ENCODE measurements at regions not wholly inside any gene's neighbourhood (a gene's known extent, or its start where the extent isn't known, plus 50 kb on each side); places are given as distances from the start of the nearest gene placed in this dataset.

DNA sequence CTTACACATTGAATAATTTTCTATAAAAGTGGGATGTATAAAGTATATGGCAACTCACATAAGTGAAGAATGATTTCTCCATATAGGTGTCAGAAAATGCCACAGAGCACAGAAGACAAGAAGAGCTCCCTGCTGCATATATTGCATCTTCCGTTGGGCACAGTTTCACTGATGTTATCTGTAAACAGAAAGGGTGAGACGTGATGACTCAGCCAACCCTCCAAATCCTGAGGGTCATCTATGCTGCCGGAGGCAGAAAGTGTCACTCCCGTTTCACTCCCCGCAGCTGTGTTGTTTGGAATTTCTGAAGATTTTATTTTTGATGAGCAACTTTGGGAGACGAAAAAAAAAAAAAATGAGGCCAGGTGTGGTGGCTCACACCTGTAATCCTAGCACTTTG lies 644.1 kb downstream of the C6orf118 start:
- CTCF ChIA-PET = no interaction called here
- POLR2A ChIA-PET = no interaction called here
- no peak for DNase-seq (ENCODE audit: extremely low spot score)
- no peak for TF ChIP-seq CTCF (IDR thresholded peaks at IDR 0.05; ENCODE audit: control extremely low read depth, extremely low read depth, low read depth, missing control alignments)

DNA sequence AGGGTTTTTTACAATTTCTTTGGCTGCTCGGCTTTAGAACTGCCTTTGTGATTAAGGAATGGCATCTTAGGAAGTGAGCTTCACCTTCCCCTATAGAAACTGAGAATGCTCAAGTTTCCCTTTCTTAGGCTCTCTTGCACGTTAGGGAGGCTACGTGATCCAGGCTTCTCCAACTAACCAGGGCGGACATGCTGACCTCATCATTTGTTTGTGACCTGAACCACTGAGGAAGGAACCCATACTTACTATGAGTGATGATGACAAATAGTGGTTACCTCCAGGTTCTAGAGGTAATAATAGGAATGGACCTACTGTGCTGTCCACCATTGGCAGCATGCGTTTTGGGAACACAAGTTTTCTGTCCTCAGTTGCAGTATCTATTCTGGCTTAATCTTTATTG lies 645.8 kb downstream of the C6orf118 start:
- TF ChIP-seq CTCF (IDR thresholded peaks at IDR 0.05; ENCODE audit: control extremely low read depth, extremely low read depth, low read depth, missing control alignments) = no peak
- DNase-seq (ENCODE audit: extremely low spot score) = no peak
- CTCF ChIA-PET = no interaction called here
- POLR2A ChIA-PET = no interaction called here

DNA sequence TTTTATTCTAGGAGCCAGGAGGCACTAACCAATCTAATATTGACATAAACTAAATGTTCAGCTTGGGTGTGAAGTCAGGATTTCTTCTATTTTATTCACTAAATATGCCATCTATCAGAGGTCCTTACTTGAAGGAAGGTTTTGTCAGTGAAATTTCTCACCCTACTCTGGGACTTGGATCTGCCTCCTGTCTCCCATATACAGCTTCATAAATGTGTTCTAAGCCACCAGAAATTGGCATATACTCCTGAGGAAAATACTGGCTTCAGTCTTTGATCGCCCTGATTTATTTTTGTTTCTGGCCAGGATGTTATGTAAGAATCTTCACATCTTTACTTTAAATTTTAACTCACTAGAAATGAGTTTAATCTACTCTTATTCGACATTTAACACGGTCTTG lies 647.7 kb downstream of the C6orf118 start:
- ChIA-PET CTCF (no interaction called here), POLR2A (no interaction called here)
- DNase-seq (ENCODE audit: extremely low spot score) = no peak
- no peak for TF ChIP-seq CTCF (IDR thresholded peaks at IDR 0.05; ENCODE audit: control extremely low read depth, extremely low read depth, low read depth, missing control alignments)

DNA sequence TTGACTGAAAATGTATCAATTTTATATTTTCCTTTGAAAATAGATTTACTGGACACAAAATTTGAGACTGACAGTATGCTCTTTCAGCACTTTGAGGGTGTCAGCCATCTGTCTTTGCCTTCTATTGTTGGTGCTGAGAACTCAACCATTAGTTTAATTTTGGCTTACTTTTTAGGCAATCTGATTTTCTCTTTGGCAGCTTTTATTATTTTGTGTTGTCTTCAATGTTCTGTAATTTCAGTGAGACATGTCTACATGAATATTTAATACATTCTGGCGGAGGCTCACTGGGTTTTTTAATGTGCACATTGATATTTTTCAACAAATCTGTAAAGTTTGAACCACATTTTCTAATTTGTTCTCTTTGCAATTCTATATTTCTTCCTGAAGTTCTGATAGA lies 648.6 kb downstream of the C6orf118 start:
- CTCF ChIA-PET = no interaction called here

DNA sequence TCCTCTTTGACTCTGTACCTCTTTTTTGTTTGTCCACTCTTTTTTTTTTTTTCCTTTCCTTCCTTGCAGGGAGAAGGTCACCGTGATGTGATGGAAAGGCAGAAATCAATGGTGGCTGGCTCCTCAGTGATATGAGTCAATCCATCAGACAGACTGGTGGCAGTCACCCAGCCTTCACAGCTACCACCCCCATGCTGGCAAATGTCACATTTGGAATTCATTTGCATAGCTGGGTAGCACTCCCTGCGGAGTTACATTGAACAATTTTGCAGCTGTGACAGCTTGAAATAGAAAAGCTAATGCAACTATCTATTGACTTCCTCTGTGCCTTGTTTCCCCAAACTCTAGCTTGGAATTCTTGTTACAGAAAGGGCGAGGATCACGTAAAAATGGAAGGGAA lies 668.4 kb downstream of the C6orf118 start:
- CTCF ChIA-PET = no interaction called here
- TF ChIP-seq CTCF (IDR thresholded peaks at IDR 0.05; ENCODE audit: control extremely low read depth, extremely low read depth, low read depth, missing control alignments) = no peak
- POLR2A ChIA-PET = no interaction called here
- DNase-seq (ENCODE audit: extremely low spot score) = no peak

More for the DNA sequence above, 648.6 kb downstream of the C6orf118 start:
- POLR2A ChIA-PET = no interaction called here
- DNase-seq (ENCODE audit: extremely low spot score) = no peak
- TF ChIP-seq CTCF (IDR thresholded peaks at IDR 0.05; ENCODE audit: control extremely low read depth, extremely low read depth, low read depth, missing control alignments) = no peak

GRCh38 chr6:164628302-164628931 lies 681.0 kb downstream of the C6orf118 start:
- TF ChIP-seq CTCF (IDR thresholded peaks at IDR 0.05; ENCODE audit: control extremely low read depth, extremely low read depth, low read depth, missing control alignments) = no peak

More at GRCh38 chr6:164628302-164628931, 681.0 kb downstream of the C6orf118 start:
- POLR2A ChIA-PET = no interaction called here
- CTCF ChIA-PET = interaction anchor here (1.0 kb wide), 1 partner anchor 9 kb away, joined by 3 read pairs; no protein-coding TSS in a partner anchor
- DNase-seq (ENCODE audit: extremely low spot score) = no peak

Data from GM10248 (cell line).